IMR-90 (cell line): ENCODE measurements at regions not wholly inside any gene's neighbourhood (a gene's known extent, or its start where the extent isn't known, plus 50 kb on each side); places are given as distances from the start of the nearest gene placed in this dataset.

Experiments
- CHD1 ChIP-seq: IDR thresholded peaks from 2 replicates; pipeline ENCODE4 v1.6.1; 2012; ENCODE audit warnings: low read depth, low read length, improper control_type of control experiment
- TF ChIP-seq, protein P1 (sequence below): conservative IDR thresholded peaks from 2 replicates; pipeline ENCODE4 v1.5.1; 2012; ENCODE audit warnings: mild to moderate bottlenecking, low read depth, low read length, improper control_type of control experiment

GRCh38 chrX:121639781-121640180 is 592.4 kb downstream of the GLUD2 start:
- no peak for TF ChIP-seq CHD1
- TF ChIP-seq, protein P1, sequence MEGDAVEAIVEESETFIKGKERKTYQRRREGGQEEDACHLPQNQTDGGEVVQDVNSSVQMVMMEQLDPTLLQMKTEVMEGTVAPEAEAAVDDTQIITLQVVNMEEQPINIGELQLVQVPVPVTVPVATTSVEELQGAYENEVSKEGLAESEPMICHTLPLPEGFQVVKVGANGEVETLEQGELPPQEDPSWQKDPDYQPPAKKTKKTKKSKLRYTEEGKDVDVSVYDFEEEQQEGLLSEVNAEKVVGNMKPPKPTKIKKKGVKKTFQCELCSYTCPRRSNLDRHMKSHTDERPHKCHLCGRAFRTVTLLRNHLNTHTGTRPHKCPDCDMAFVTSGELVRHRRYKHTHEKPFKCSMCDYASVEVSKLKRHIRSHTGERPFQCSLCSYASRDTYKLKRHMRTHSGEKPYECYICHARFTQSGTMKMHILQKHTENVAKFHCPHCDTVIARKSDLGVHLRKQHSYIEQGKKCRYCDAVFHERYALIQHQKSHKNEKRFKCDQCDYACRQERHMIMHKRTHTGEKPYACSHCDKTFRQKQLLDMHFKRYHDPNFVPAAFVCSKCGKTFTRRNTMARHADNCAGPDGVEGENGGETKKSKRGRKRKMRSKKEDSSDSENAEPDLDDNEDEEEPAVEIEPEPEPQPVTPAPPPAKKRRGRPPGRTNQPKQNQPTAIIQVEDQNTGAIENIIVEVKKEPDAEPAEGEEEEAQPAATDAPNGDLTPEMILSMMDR = no peak
